ENCODE measurements at regions not wholly inside any gene's neighbourhood (a gene's known extent, or its start where the extent isn't known, plus 50 kb on each side); places are given as distances from the start of the nearest gene placed in this dataset.

DNA sequence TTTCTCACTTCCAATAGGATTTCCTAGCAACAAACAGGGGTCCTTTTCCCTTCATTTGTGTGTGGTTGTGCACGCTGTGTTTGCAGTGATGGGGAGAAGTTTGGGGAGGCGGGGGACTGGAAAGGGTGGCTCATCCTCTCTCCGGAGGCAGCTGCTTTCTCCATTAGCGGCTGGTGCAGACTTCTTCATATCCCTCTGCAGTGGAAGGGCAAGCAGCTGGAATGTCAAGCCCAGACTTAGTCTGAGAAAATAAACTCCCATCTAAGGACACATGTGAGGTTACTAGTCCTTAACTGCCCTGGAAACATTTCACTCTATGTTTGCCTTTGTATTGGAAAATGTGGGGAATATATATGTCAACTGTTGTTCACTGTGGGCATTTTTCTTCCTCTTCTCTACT lies 467.0 kb upstream of the RASGRP1 start:
- TF ChIP-seq ZNF274 (IDR thresholded peaks at IDR 0.05; ENCODE audit: low read depth, low read length) (no peak), YY1 (IDR thresholded peaks at IDR 0.05; ENCODE audit: insufficient read depth, insufficient read length) (no peak), SUZ12 (IDR thresholded peaks at IDR 0.05; ENCODE audit: extremely low read depth, insufficient read depth, insufficient read length) (no peak)
